Stomach (tissue), 8 donors: ENCODE measurements at regions not wholly inside any gene's neighbourhood (a gene's known extent, or its start where the extent isn't known, plus 50 kb on each side); places are given as distances from the start of the nearest gene placed in this dataset.

ENCODE experiments used
- DNase-seq, 2 donors: peaks; one replicate each; pipeline versions ENCODE4 v3.0.0 to v3.0.0-alpha.2; 2013 to 2019
- H3K27ac ChIP-seq, 5 donors: fragments of 200-600 bp in 4 of 5; sonication (generic) in 4 of 5; one replicate each; pipeline ENCODE4 v1.5.1; 2013 to 2019; ENCODE audit warnings: mild to moderate bottlenecking in 1 of 5, moderate library complexity in 1 of 5
- H3K27me3 ChIP-seq, 3 donors: fragments of 200-600 bp; sonication (generic); one replicate each; pipeline ENCODE4 v1.5.1; 2017 to 2019; ENCODE audit warnings: mixed run types in 1 of 3
- H3K36me3 ChIP-seq, 4 donors: fragments of 200-600 bp; sonication (generic); 1 replicate in 3 of 4; 2 replicates in 1 of 4; pipeline ENCODE4 v1.5.1; 2016 to 2019
- H3K4me1 ChIP-seq, 4 donors: fragments of 200-600 bp; sonication (generic); one replicate each; pipeline ENCODE4 v1.5.1; 2016 to 2019
- H3K4me3 ChIP-seq, 4 donors: fragments of 200-600 bp; sonication (generic) in 3 of 4; one replicate each; pipeline ENCODE4 v1.5.1; 2016 to 2019; ENCODE audit warnings: mild to moderate bottlenecking in 1 of 4
- H3K9me3 ChIP-seq, 4 donors: fragments of 200-600 bp; sonication (generic); one replicate each; pipeline ENCODE4 v1.5.1; 2016 to 2019
- EP300 ChIP-seq: sonication (generic); formaldehyde crosslinking; IDR thresholded peaks from one replicate; pipeline ENCODE4 v1.6.1; 2017; ENCODE audit warnings: antibody characterized with exemption
- POLR2A ChIP-seq, 4 donors: fragments of 450-650 bp; IDR thresholded peaks; one replicate each; pipeline ENCODE4 v1.6.1; 2016; ENCODE audit warnings: antibody characterized with exemption in 4 of 4, control low read depth in 2 of 4, mild to moderate bottlenecking in 1 of 4, moderate library complexity in 1 of 4
- POLR2AphosphoS5 ChIP-seq, 3 donors: sonication (generic); formaldehyde crosslinking; IDR thresholded peaks; one replicate each; pipeline ENCODE4 v1.6.1; 2016; ENCODE audit warnings: antibody characterized with exemption in 3 of 3
- WGBS, 5 donors: extraction: QIAGEN DNeasy Blood & Tissue Kit in 3 of 5; methylation state at CpG; one replicate each; pipeline versions ENCODE4 v1.1.5 to v1.1.7; 2013 to 2018; 5-methylcytosine and 5-hydroxymethylcytosine counted together
- intact Hi-C: fragments of 100-400 bp; cut with DNase I; formaldehyde crosslinking; loops from one replicate; pipeline ENCODE4 v1.15.1; 2023; ENCODE audit warnings: low total_unique reads
- TF ChIP-seq, protein P1 (sequence below), 7 experiments: fragments of 450-650 bp in 4 of 7; fragments of 200-600 bp in 3 of 7; sonication (generic) in 3 of 7; IDR thresholded peaks; one replicate each; pipeline ENCODE4 v1.5.1; 2016 to 2019; ENCODE audit warnings: antibody characterized with exemption in 7 of 7, control low read depth in 2 of 7, mild to moderate bottlenecking in 1 of 7
- donor health status: healthy with polysubstance abuse.
- donor health status: Bipolar disorder and iron deficiency.
- donor health status: healthy.

GRCh38 chr4:141914746-141915145 lies 278.4 kb downstream of the IL15 start:
- Histone ChIP-seq H3K9me3 (no peaks in the 10 kb centered on the region), H3K4me3 (no peak overlapping the region), H3K27me3 (no peaks in the 10 kb centered on the region), H3K36me3 (no peaks in the 10 kb centered on the region), H3K4me1 (no peaks in the 10 kb centered on the region), H3K27ac (no peak overlapping the region)
- intact Hi-C loops, result no loop called here
- TF ChIP-seq POLR2A (IDR thresholded peaks at IDR 0.05), result no peak
- TF ChIP-seq, protein P1, sequence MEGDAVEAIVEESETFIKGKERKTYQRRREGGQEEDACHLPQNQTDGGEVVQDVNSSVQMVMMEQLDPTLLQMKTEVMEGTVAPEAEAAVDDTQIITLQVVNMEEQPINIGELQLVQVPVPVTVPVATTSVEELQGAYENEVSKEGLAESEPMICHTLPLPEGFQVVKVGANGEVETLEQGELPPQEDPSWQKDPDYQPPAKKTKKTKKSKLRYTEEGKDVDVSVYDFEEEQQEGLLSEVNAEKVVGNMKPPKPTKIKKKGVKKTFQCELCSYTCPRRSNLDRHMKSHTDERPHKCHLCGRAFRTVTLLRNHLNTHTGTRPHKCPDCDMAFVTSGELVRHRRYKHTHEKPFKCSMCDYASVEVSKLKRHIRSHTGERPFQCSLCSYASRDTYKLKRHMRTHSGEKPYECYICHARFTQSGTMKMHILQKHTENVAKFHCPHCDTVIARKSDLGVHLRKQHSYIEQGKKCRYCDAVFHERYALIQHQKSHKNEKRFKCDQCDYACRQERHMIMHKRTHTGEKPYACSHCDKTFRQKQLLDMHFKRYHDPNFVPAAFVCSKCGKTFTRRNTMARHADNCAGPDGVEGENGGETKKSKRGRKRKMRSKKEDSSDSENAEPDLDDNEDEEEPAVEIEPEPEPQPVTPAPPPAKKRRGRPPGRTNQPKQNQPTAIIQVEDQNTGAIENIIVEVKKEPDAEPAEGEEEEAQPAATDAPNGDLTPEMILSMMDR (IDR thresholded peaks at IDR 0.05), result no peak
- TF ChIP-seq EP300, result no peak
- no peak for TF ChIP-seq POLR2AphosphoS5 (IDR thresholded peaks at IDR 0.05)
- no peak for DNase-seq
- WGBS, 5 donors, result 82 to 94% (median 84%) methylated on average over 1 of the region's 1 CpG

- no peaks in the 10 kb centered on the region for H3K27me3 ChIP-seq
- H3K9me3 ChIP-seq, result no peaks in the 10 kb centered on the region
- no peaks in the 10 kb centered on the region for H3K4me1 ChIP-seq
- H3K4me3 ChIP-seq, result no peak overlapping the region
- DNase-seq, result no peak
- H3K36me3 ChIP-seq, result no peaks in the 10 kb centered on the region
- TF ChIP-seq EP300 (no peak), POLR2A (IDR thresholded peaks at IDR 0.05) (no peak), POLR2AphosphoS5 (IDR thresholded peaks at IDR 0.05) (no peak)
- TF ChIP-seq, protein P1 (IDR thresholded peaks at IDR 0.05), result no peak
- intact Hi-C loops, result no loop called here
- WGBS, 5 donors, result 80 to 85% (median 83%) methylated on average over 3 of the region's 3 CpGs
- H3K27ac ChIP-seq, result no peak overlapping the region
Measured at GRCh38 chr4:141919649-141920048, 283.3 kb downstream of the IL15 start.

DNA sequence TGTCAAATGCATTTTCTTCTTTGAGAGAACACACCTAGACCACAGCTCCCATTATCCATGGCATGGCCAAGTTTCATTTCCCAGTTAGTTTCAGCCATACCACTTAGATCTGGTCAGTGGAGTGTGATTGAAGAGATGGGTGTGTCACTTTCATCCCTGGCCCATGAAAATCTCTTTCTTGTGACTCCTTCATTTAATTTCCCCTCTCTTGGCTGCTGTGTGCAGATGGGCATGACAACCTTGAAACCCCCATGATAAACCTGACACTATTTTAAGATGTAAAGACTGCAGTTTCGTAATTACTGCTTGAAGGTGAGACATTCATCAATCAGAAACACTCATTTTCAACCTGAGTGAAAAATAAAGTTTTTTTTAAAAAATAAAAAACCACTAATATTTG lies 284.9 kb downstream of the IL15 start:
- intact Hi-C loops, result no loop called here
- no peaks in the 10 kb centered on the region for H3K9me3 ChIP-seq
- 85 to 97% (median 93%) methylated on average over 1 of the region's 1 CpG for WGBS, 5 donors

GRCh38 chr4:141922236-141922635 lies 285.9 kb downstream of the IL15 start:
- H3K27ac ChIP-seq, result no peak overlapping the region
- H3K4me3 ChIP-seq, result no peak overlapping the region
- H3K27me3 ChIP-seq, result no peaks in the 10 kb centered on the region
- no peak for DNase-seq
- no peaks in the 10 kb centered on the region for H3K9me3 ChIP-seq
- no peaks in the 10 kb centered on the region for H3K36me3 ChIP-seq
- H3K4me1 ChIP-seq, result no peaks in the 10 kb centered on the region
- TF ChIP-seq EP300 (no peak), POLR2A (IDR thresholded peaks at IDR 0.05) (no peak)
- intact Hi-C loops, result no loop called here
- 39 to 63% (median 51%) methylated on average over 2 of the region's 2 CpGs for WGBS, 5 donors

More for the DNA sequence above, 284.9 kb downstream of the IL15 start:
- DNase-seq, result no peak
- TF ChIP-seq EP300 (no peak), POLR2A (IDR thresholded peaks at IDR 0.05) (no peak), POLR2AphosphoS5 (IDR thresholded peaks at IDR 0.05) (no peak)
- TF ChIP-seq, protein P1 (IDR thresholded peaks at IDR 0.05), result no peak
- H3K4me3 ChIP-seq, result no peak overlapping the region
- H3K27ac ChIP-seq, result no peak overlapping the region
- H3K27me3 ChIP-seq, result no peaks in the 10 kb centered on the region
- H3K36me3 ChIP-seq, result no peaks in the 10 kb centered on the region
- no peaks in the 10 kb centered on the region for H3K4me1 ChIP-seq

DNA sequence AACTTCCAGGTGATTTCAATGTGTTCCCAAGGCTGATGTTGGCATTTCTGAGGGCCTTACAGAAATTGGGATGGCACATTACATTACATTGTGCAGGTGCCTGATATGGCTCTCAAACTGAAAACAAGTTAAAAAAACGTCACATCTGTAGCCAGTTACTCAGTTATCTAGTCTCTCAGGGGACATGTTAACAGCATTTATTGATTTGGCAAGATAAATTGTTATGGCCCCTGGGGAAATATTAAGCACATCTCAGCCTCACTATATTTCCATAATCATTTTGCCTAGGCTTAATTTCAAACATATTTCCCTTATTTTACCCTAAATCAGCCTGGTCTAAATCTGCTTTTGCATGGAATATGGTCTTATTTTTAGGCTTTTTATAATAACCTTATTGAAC lies 290.0 kb downstream of the IL15 start:
- intact Hi-C loops, result no loop called here
- Histone ChIP-seq H3K27ac (no peak overlapping the region), H3K9me3 (no peaks in the 10 kb centered on the region), H3K27me3 (no peaks in the 10 kb centered on the region), H3K4me3 (no peak overlapping the region), H3K36me3 (no peaks in the 10 kb centered on the region), H3K4me1 (no peaks in the 10 kb centered on the region)
- WGBS, 5 donors, result 0 to 28% (median 7%) methylated on average over 1 of the region's 1 CpG
- no peak for DNase-seq
- TF ChIP-seq POLR2AphosphoS5 (IDR thresholded peaks at IDR 0.05), result no peak
- TF ChIP-seq POLR2A (IDR thresholded peaks at IDR 0.05), result no peak
- TF ChIP-seq, protein P1 (IDR thresholded peaks at IDR 0.05), result no peak
- TF ChIP-seq EP300, result no peak
